ENCODE measurements at regions not wholly inside any gene's neighbourhood (a gene's known extent, or its start where the extent isn't known, plus 50 kb on each side); places are given as distances from the start of the nearest gene placed in this dataset.

DNA sequence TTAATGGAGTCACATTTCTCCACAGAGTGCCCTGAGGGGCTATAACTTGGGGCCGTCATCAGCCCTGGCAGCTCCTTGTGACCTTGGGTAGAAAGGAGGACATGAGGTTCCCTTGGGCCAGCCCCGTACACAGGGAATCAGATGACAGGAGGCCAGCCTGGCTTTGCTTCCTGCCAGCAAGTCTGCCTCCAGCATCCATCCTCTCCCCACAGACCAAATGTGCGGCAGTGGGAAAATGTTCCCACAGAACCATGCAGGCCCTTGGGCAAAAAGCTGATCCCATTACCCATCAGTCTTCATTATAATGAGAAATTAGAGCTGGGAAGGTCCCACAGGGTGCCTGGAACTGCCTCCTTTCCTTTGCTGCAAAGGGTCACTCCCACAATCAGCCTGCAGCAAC, 908.3 kb downstream of the GRID1 start:
- TF ChIP-seq, protein P1, sequence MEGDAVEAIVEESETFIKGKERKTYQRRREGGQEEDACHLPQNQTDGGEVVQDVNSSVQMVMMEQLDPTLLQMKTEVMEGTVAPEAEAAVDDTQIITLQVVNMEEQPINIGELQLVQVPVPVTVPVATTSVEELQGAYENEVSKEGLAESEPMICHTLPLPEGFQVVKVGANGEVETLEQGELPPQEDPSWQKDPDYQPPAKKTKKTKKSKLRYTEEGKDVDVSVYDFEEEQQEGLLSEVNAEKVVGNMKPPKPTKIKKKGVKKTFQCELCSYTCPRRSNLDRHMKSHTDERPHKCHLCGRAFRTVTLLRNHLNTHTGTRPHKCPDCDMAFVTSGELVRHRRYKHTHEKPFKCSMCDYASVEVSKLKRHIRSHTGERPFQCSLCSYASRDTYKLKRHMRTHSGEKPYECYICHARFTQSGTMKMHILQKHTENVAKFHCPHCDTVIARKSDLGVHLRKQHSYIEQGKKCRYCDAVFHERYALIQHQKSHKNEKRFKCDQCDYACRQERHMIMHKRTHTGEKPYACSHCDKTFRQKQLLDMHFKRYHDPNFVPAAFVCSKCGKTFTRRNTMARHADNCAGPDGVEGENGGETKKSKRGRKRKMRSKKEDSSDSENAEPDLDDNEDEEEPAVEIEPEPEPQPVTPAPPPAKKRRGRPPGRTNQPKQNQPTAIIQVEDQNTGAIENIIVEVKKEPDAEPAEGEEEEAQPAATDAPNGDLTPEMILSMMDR (IDR thresholded peaks at IDR 0.05) = no peak
- TF ChIP-seq POLR2A (IDR thresholded peaks at IDR 0.05) (no peak), POLR2AphosphoS5 (IDR thresholded peaks at IDR 0.05) (no peak), EP300 (IDR thresholded peaks at IDR 0.05) (no peak)

Data from gastroesophageal sphincter (tissue), 3 donors.